ENCODE measurements at regions not wholly inside any gene's neighbourhood (a gene's known extent, or its start where the extent isn't known, plus 50 kb on each side); places are given as distances from the start of the nearest gene placed in this dataset.

GRCh38 chr10:8214587-8214986, 160.1 kb downstream of the GATA3 start:
- TF ChIP-seq GATA3 (IDR thresholded peaks at IDR 0.05; ENCODE audit: low read depth, low read length) (no peak), GATA2 (IDR thresholded peaks at IDR 0.05; ENCODE audit: low read depth, low read length) (no peak)

Data from SH-SY5Y (cell line).